HL-60 (cell line): ENCODE measurements at regions not wholly inside any gene's neighbourhood (a gene's known extent, or its start where the extent isn't known, plus 50 kb on each side); places are given as distances from the start of the nearest gene placed in this dataset.

Experiments
- DNase-seq, 2 experiments: peaks; one replicate each; pipeline ENCODE4 v3.0.0-alpha.2; 2010 to 2020; ENCODE audit warnings: low read depth in 1 of 2, low spot score in 1 of 2
- H3K27ac ChIP-seq: fragments of 250-450 bp; sonication (Bioruptor Pico); replicated peaks from 2 replicates; pipeline ENCODE4 v1.5.1; 2020; ENCODE audit warnings: mild to moderate bottlenecking, moderate library complexity
- H3K27me3 ChIP-seq: fragments of 250-450 bp; sonication (Bioruptor Pico); 2 replicates; pipeline ENCODE4 v1.5.1; 2021; ENCODE audit warnings: mild to moderate bottlenecking, moderate library complexity; ENCODE audit not compliant: insufficient read depth, poor library complexity, severe bottlenecking
- H3K4me3 ChIP-seq: replicated peaks from 2 replicates; pipeline ENCODE4 v1.5.1; 2011; ENCODE audit warnings: mild to moderate bottlenecking, control low read depth, low read length; ENCODE audit not compliant: insufficient read depth
- GABPA ChIP-seq: IDR thresholded peaks from 2 replicates; pipeline ENCODE4 v1.6.1; 2012; ENCODE audit warnings: low read depth
- POLR2AphosphoS5 ChIP-seq: IDR thresholded peaks from 2 replicates; pipeline ENCODE4 v1.6.1; 2012; ENCODE audit warnings: low read depth
- REST ChIP-seq: IDR thresholded peaks from 2 replicates; pipeline ENCODE4 v1.6.1; 2012; ENCODE audit warnings: low read depth; ENCODE audit not compliant: insufficient replicate concordance
- SPI1 ChIP-seq: IDR thresholded peaks from 2 replicates; pipeline ENCODE4 v1.6.1; 2012; ENCODE audit warnings: low read depth, mild to moderate bottlenecking, borderline replicate concordance
- TF ChIP-seq, protein P1 (sequence below): IDR thresholded peaks from one replicate; pipeline ENCODE4 v1.5.1; 2011; ENCODE audit warnings: low read length, control low read depth, inconsistent platforms; ENCODE audit not compliant: insufficient read depth

GRCh38 chr5:2696156-2696807 is 55.2 kb downstream of the IRX2 start:
- H3K4me3 ChIP-seq, result no peak overlapping the region
- H3K27ac ChIP-seq, result no peak overlapping the region
- DNase-seq, result no peak
- no peak for TF ChIP-seq POLR2AphosphoS5
- no peak for TF ChIP-seq REST
- TF ChIP-seq GABPA, result no peak
- TF ChIP-seq, protein P1, sequence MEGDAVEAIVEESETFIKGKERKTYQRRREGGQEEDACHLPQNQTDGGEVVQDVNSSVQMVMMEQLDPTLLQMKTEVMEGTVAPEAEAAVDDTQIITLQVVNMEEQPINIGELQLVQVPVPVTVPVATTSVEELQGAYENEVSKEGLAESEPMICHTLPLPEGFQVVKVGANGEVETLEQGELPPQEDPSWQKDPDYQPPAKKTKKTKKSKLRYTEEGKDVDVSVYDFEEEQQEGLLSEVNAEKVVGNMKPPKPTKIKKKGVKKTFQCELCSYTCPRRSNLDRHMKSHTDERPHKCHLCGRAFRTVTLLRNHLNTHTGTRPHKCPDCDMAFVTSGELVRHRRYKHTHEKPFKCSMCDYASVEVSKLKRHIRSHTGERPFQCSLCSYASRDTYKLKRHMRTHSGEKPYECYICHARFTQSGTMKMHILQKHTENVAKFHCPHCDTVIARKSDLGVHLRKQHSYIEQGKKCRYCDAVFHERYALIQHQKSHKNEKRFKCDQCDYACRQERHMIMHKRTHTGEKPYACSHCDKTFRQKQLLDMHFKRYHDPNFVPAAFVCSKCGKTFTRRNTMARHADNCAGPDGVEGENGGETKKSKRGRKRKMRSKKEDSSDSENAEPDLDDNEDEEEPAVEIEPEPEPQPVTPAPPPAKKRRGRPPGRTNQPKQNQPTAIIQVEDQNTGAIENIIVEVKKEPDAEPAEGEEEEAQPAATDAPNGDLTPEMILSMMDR, result no peak
- TF ChIP-seq SPI1, result no peak
- H3K27me3 ChIP-seq, result no peaks in the 10 kb centered on the region

DNA sequence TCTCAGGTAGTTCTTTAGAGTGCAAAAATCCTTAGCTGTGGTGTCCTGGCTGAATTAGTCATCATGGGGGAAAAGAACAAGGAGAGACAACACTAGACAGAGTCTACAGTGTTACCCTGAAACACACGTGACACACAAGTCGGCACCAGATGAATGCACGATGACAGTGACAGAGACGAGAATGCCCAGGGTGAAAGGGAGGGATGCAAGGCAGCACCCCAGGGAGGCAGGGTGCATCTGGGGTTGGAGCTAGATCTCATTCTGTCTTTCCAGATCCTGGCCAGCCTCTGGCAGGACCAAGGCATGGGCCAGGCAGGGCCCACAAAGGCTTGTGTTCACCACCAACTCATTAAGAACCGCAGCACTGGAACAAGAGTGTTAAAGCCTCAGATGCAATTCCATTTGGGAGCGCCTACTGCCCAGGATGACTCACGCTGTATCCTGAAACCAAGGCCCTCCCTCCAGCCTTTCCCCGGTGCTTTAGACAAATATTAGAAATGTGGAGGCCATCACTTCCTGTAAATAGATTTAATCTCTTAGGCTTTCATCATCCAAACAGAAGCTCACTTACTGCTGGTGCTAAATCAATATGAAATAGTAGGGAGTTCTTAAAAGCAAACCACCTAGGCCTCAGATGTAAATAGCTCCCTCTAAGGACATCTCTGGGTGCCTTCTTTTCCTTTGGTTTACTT is 56.1 kb downstream of the IRX2 start:
- Histone ChIP-seq H3K4me3 (no peak overlapping the region), H3K27me3 (no peaks in the 10 kb centered on the region), H3K27ac (no peak overlapping the region)
- no peak for TF ChIP-seq GABPA
- no peak for DNase-seq

GRCh38 chr5:2691530-2691929 is 59.9 kb downstream of the IRX2 start:
- no peak overlapping the region for H3K4me3 ChIP-seq
- TF ChIP-seq, protein P1, result no peak
- TF ChIP-seq POLR2AphosphoS5 (no peak), GABPA (no peak), SPI1 (no peak), REST (no peak)

GRCh38 chr5:2690293-2690692 is 61.2 kb downstream of the IRX2 start:
- TF ChIP-seq, protein P1, result no peak
- TF ChIP-seq POLR2AphosphoS5 (no peak), GABPA (no peak), REST (no peak)
- DNase-seq, result no peak
- no peak overlapping the region for H3K27ac ChIP-seq
- no peak overlapping the region for H3K4me3 ChIP-seq
- no peaks in the 10 kb centered on the region for H3K27me3 ChIP-seq

More at GRCh38 chr5:2691530-2691929, 59.9 kb downstream of the IRX2 start:
- Histone ChIP-seq H3K27ac (no peak overlapping the region), H3K27me3 (no peaks in the 10 kb centered on the region)
- no peak for DNase-seq
